Endodermal cell (in vitro differentiated cells): ENCODE measurements at regions not wholly inside any gene's neighbourhood (a gene's known extent, or its start where the extent isn't known, plus 50 kb on each side); places are given as distances from the start of the nearest gene placed in this dataset.

ENCODE experiments used
- DNase-seq: peaks from one replicate; pipeline ENCODE4 v3.0.0-alpha.2; 2017
- H3K27ac ChIP-seq: 2 replicates; pipeline ENCODE4 v1.5.1; 2013; ENCODE audit warnings: mild to moderate bottlenecking, low read depth, low read length, moderate library complexity
- H3K27me3 ChIP-seq: 2 replicates; pipeline ENCODE4 v1.6.1; 2013; ENCODE audit warnings: mild to moderate bottlenecking, low read length, moderate library complexity; ENCODE audit not compliant: insufficient read depth, control insufficient read depth, poor library complexity, severe bottlenecking
- H3K36me3 ChIP-seq: 2 replicates; pipeline ENCODE4 v1.7.0; 2013; ENCODE audit warnings: mild to moderate bottlenecking, low read length, moderate library complexity; ENCODE audit not compliant: control insufficient read depth, insufficient read depth
- H3K4me1 ChIP-seq: one replicate; pipeline ENCODE4 v1.7.0; 2013; ENCODE audit warnings: low read length; ENCODE audit not compliant: control insufficient read depth, insufficient read depth
- H3K4me3 ChIP-seq: 2 replicates; pipeline ENCODE4 v1.5.1; 2013; ENCODE audit warnings: mild to moderate bottlenecking, low read length, moderate library complexity
- H3K9ac ChIP-seq: 2 replicates; pipeline ENCODE4 v1.6.1; 2013; ENCODE audit warnings: mild to moderate bottlenecking, low read length, moderate library complexity; ENCODE audit not compliant: poor library complexity, severe bottlenecking; ENCODE audit errors: extremely low read depth
- H3K9me3 ChIP-seq: 2 replicates; pipeline ENCODE4 v1.6.1; 2013; ENCODE audit warnings: mild to moderate bottlenecking, low read length, moderate library complexity; ENCODE audit not compliant: control insufficient read depth
- H3K27ac Mint-ChIP-seq: 2 replicates; pipeline ENCODE4 v1.8.0; 2020; ENCODE audit warnings: mixed read lengths
- H3K27me3 Mint-ChIP-seq: 2 replicates; pipeline ENCODE4 v1.8.0; 2021; ENCODE audit warnings: mild to moderate bottlenecking, mixed read lengths; ENCODE audit not compliant: insufficient read depth
- H3K36me3 Mint-ChIP-seq: 2 replicates; pipeline ENCODE4 v1.8.0; 2020; ENCODE audit warnings: low read depth, mixed read lengths
- H3K4me1 Mint-ChIP-seq: 2 replicates; pipeline ENCODE4 v1.8.0; 2020; ENCODE audit warnings: mixed read lengths
- H3K4me3 Mint-ChIP-seq: 2 replicates; pipeline ENCODE4 v1.8.0; 2020; ENCODE audit warnings: mild to moderate bottlenecking, moderate library complexity, mixed read lengths
- H3K9me3 Mint-ChIP-seq: 2 replicates; pipeline ENCODE4 v1.8.0; 2020; ENCODE audit warnings: mild to moderate bottlenecking, mixed read lengths
- CTCF ChIP-seq: fragments of 200-600 bp; sonication (generic); conservative IDR thresholded peaks from 2 replicates; pipeline ENCODE4 v1.5.0; 2021; ENCODE audit warnings: antibody characterized with exemption, mild to moderate bottlenecking
- WGBS, 2 experiments: methylation state at CpG; one replicate each; pipeline versions ENCODE4 v1.1.5 to v1.1.7; 2013; ENCODE audit warnings: missing lambda C conversion rate in 2 of 2, mixed read lengths in 1 of 2; ENCODE audit not compliant: insufficient coverage in 1 of 2, insufficient read length in 1 of 2; 5-methylcytosine and 5-hydroxymethylcytosine counted together

GRCh38 chr9:78806492-78807160 lies 509.7 kb downstream of the PSAT1 start:
- H3K9me3 ChIP-seq: no peaks in the 10 kb centered on the region
- H3K27me3 ChIP-seq: no peaks in the 10 kb centered on the region
- TF ChIP-seq CTCF: no peak
- H3K9ac ChIP-seq: no peak overlapping the region
- H3K4me1 Mint-ChIP-seq: peaks cover 10% of the 10 kb centered on the region
- H3K4me3 ChIP-seq: no peak overlapping the region
- H3K4me3 Mint-ChIP-seq: no peak overlapping the region
- H3K36me3 ChIP-seq: no peaks in the 10 kb centered on the region
- no peaks in the 10 kb centered on the region for H3K36me3 Mint-ChIP-seq
- no peak overlapping the region for H3K27ac ChIP-seq
- no peak overlapping the region for H3K27ac Mint-ChIP-seq
- peaks cover 3% of the 10 kb centered on the region for H3K4me1 ChIP-seq
- no peaks in the 10 kb centered on the region for H3K27me3 Mint-ChIP-seq
- WGBS, 2 experiments: 93 to 94% methylated on average over 3 to 4 of the region's 4 CpGs
- no peaks in the 10 kb centered on the region for H3K9me3 Mint-ChIP-seq
- no peak for DNase-seq

GRCh38 chr9:78807286-78807685 lies 510.4 kb downstream of the PSAT1 start:
- no peak for DNase-seq
- peaks cover 10% of the 10 kb centered on the region for H3K4me1 Mint-ChIP-seq
- Histone ChIP-seq H3K27ac (no peak overlapping the region), H3K4me1 (peaks cover 3% of the 10 kb centered on the region), H3K9me3 (no peaks in the 10 kb centered on the region), H3K36me3 (no peaks in the 10 kb centered on the region), H3K4me3 (no peak overlapping the region), H3K27me3 (no peaks in the 10 kb centered on the region), H3K9ac (no peak overlapping the region)
- H3K27me3 Mint-ChIP-seq: no peaks in the 10 kb centered on the region
- 67 to 70% methylated on average over 3 to 4 of the region's 4 CpGs for WGBS, 2 experiments
- no peak overlapping the region for H3K4me3 Mint-ChIP-seq
- TF ChIP-seq CTCF: no peak
- no peak overlapping the region for H3K27ac Mint-ChIP-seq
- H3K9me3 Mint-ChIP-seq: no peaks in the 10 kb centered on the region
- H3K36me3 Mint-ChIP-seq: no peaks in the 10 kb centered on the region

GRCh38 chr9:78808048-78808447 lies 511.1 kb downstream of the PSAT1 start:
- WGBS, 2 experiments: 90% methylated on average over 2 to 3 of the region's 3 CpGs
- Mint-ChIP-seq H3K9me3 (no peaks in the 10 kb centered on the region), H3K4me3 (no peak overlapping the region), H3K36me3 (no peaks in the 10 kb centered on the region), H3K4me1 (peaks cover 10% of the 10 kb centered on the region), H3K27ac (no peak overlapping the region), H3K27me3 (no peaks in the 10 kb centered on the region)
- no peak for TF ChIP-seq CTCF
- no peaks in the 10 kb centered on the region for H3K27me3 ChIP-seq
- no peak overlapping the region for H3K9ac ChIP-seq
- H3K4me1 ChIP-seq: peaks cover 3% of the 10 kb centered on the region
- H3K9me3 ChIP-seq: no peaks in the 10 kb centered on the region
- no peak overlapping the region for H3K27ac ChIP-seq
- DNase-seq: no peak
- no peaks in the 10 kb centered on the region for H3K36me3 ChIP-seq
- no peak overlapping the region for H3K4me3 ChIP-seq
